HG03025 (cell line): ENCODE measurements at regions not wholly inside any gene's neighbourhood (a gene's known extent, or its start where the extent isn't known, plus 50 kb on each side); places are given as distances from the start of the nearest gene placed in this dataset.
"Not testable (repeated sequence)": the region's sequence is repeated elsewhere in the genome, so short reads cannot be mapped to it uniquely, and the experiment has no call there.

ENCODE experiments used
- ATAC-seq: cut with Tn5 transposase; IDR thresholded peaks from one replicate; pipeline ENCODE4 v1.9.1; 2021; ENCODE audit warnings: mild to moderate bottlenecking, moderate library complexity; ENCODE audit not compliant: unreplicated experiment, low FRiP score

DNA sequence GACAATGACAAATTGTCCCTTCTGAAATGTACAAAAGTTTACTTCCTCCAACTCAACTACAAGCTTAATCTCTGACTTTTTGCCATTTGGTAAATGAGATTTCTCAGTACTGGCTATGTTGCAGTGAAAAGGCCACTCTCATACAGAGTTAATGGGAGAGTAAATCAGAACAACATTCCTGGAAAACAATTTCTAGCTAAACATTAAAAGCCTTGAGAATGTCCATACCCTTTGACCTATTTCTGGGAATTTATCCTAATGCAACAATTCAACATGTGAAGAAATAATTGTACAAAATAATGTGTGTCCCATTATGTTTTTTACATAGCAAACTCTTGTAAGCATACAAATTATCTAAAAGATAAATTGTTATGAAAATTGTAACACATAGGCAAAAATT lies 56.3 kb upstream of the SPEF2 start:
- no peak for ATAC-seq

DNA sequence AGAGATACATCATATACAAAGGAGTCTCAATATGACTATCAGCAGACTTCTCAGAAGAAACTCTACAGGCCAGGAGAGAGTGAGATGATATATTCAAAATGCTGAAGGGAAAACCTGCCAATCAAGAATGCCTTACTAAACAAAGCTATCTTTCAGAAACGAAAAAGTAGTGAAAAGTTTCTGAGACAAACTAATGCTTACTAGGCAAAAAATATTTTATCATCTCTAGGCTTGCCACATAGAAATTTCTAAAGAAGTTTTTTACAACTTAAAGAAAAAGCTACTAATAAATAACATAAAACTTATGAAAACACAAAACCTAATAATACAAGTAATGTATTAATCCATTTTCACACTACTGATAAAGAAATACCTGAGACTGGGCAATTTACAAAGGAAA lies 59.9 kb upstream of the SPEF2 start:
- ATAC-seq, result no peak

DNA sequence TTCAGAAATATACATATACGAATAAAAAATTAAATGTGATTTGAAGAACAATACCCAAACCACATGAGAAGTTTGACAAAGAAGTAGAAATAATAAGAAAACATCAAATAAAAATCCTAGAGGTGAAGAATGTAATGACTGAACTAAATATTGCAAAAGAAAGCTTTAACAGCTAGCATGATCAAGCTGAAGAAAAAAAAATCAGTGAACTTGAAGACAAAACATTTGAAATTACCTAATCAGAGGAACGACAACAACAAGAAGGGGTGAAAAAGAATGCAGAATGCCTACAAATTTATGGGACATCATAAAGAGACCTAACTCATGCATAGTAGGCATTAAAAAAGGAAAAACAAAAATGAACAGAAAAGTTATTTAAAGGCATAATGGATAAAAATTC lies 60.5 kb upstream of the SPEF2 start:
- no peak for ATAC-seq

DNA sequence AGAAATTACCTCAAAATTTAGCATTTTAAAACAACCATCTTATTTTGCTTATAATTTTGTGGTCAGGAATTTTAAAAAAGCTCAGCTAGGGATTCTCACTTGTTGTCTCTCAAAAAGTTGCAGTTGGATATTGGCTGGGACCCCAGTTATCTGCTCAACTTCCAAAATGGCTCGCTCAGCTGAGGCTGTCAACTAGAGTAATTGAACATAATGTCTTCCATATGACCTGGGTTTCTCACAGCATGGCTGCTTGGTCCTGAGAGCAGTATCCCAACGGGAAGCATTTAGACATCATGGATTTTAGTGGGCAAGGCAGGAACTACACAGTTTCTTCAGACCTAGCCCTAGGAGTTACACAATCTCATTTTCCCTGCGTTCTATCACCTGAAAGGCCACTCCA lies 63.6 kb upstream of the SPEF2 start:
- ATAC-seq, result no peak

DNA sequence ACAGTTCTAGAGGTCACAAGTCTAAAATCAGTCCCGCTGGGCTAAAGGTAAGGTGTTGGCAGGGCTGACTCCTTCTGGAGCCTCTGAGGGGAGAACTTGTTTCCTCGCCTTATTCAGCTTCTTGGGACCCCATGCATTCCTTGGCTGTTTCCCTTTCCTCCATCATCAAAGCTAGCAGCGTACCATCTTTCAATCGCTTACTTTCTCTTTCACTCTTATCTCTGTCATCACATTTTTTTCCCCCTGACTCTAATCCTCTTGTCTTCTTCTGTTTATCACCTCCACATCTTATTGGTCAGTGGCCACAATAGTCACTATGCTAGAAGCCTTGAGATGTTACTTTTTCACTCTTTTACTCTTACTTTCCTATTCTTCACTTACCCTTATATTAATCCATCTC lies 72.5 kb upstream of the SPEF2 start:
- ATAC-seq, result no peak

DNA sequence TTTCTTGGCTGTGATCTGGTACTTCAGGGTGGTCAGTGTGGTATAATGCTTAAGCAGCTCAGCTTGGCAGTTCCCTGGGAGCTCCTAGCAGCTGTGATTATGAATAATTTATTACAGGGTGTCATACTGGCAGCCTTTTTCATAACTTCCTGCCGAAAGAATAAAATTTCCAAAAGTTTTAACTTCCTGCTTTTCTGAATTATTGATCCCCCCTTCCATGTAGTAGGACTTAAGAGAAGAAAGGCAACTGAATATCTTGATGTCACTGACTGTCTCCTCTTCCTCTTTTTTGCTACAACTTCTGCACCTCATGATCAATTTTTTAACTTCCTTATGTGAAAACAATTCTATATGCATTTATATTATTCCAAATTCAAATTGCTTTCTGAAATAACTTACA lies 74.3 kb upstream of the SPEF2 start:
- ATAC-seq, result no peak

DNA sequence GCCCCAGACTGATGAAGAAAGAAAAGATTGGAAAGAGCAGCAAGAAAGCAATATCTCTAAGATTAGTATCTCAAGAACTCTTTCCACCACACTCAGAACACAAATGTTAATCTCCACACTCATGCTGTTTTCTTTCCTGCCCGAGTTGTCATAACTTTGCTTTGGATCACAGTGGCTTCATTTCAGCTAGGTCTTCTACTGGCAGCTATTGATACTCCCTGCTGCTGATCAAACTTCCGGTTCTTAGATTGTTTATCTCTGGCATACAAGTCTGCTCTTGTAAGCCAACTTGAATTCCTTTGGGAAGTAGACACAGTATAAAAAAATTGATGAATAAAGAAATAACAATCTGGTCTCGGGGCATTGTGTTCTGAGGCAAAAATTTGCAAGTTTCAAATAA lies 77.7 kb upstream of the SPEF2 start:
- ATAC-seq, result no peak

DNA sequence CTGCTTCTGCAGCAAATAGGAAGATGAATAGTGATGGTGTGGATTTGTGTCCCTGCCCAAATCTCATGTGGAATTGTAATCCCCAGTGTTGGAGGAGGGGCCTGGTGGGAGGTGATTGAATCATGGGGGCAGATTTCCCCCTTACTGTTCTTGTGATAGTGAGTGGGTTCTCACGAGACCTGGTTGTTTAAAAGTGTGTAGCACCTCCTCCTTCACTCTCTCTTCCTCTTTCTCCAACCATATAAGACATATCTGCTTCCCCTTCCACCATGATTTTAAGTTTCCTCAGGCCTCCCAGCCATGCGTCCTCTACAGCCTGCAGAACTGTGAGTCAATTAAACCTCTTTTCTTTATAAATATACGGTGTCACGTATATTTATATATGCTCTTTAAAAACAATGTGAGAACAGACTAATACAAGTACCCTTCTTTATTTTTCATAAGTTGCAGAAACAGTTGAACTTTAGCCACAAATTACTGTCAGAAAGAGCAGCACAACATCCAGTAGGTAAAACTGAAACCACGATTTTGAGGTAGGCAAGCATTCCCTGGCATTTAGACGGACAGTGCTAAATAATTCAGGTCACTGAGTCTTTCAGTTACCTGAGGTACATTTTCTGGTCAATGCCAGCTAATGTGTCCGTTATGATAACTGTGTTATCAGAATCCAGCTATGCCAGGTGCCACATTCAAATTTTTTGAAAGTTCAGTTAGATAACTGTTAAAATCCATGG lies 79.3 kb upstream of the SPEF2 start:
- no peak for ATAC-seq

DNA sequence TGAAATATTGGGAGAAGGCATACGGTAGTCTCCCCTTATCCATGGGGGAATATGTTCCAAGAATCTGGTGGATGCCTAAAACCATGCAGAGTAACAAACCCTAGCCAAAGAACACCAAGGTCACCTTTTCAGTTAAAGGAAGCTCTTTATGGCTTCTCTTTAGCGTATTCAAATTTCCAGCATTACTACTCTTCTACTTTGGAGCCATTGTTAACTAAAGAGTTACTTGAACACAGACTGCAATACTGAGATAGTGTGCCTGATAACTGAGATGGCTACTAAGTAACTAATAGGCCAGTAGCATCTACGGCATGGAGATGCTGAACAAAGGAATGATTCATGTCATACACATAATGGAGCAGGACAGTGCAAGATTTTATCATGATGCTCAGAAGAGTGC lies 84.5 kb upstream of the SPEF2 start:
- no peak for ATAC-seq

DNA sequence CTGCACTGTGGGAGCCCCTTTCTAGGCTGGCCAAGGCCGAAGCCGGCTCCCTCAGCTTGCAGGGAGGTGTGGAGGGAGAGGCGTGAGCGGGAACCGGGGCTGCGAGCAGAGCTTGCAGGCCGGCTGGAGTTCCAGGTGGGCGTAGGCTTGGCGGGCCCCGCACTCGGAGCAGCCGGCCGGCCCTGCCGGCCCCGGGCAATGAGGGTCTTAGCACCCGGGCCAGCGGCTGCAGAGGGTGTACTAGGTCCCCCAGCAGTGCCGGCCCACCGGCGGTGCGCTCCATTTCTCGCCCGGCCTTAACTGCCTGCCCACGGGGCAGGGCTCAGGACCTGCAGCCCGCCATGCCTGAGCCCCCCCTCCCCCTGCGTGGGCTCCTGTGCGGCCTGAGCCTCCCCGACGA lies 86.1 kb upstream of the SPEF2 start:
- not testable (repeated sequence) for ATAC-seq

DNA sequence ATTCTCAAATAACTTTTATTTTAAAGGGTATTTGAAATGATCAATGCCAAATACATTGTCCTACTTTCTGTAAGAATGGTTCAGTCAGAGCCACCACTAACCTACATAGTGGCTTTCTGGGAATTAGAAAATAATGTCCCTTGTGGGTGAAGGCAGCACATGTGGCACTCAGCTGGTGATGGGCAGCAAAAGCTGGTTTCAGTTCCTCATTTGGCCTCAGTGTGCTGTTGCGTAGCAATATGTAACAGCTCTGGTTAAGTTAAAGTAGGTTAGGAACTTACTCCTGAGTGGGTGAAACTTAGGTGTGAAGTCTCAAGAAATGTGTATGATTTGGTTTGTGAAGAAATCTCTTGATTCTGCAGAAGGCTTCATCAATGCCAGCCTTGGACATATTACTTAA lies 99.6 kb upstream of the SPEF2 start:
- peak; percentile 64 for ATAC-seq

DNA sequence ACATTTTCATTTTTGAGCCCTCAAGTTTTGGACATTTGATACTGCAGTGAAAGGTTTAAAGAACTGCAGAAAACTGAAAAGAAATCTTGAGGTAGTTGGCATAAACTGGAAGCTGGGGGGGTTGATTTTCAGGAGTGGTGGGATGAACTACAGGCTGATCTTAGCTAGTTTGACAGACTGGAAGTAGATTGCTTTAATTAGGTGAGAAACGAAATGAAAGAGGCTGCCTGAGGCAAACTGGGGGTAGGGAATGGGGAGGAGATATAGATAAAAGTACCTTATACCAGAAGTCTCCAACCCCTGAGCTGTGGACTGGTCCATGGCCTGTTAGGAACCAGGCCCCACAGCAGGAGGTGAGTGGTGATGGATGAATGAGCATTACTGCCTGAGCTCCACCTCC lies 101.4 kb upstream of the SPEF2 start:
- no peak for ATAC-seq

DNA sequence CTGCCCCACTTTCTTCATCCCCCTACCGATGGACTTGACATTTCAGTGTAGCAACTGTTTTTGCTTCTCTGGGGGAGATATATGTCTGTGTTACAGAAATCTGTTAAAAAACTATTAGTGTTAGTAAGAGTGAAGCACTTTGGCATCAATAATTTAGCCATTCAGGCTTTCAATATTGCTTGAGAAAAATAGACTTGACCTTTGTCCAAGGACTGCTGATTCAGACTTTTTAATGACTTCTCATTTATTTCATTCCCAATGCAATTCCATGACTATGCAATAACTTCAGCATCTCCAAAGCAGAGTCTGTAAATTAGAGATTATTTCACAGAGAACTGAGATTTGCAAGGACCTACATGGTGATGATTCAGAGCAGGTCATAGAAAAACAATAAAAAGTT lies 104.1 kb upstream of the SPEF2 start:
- ATAC-seq, result no peak

DNA sequence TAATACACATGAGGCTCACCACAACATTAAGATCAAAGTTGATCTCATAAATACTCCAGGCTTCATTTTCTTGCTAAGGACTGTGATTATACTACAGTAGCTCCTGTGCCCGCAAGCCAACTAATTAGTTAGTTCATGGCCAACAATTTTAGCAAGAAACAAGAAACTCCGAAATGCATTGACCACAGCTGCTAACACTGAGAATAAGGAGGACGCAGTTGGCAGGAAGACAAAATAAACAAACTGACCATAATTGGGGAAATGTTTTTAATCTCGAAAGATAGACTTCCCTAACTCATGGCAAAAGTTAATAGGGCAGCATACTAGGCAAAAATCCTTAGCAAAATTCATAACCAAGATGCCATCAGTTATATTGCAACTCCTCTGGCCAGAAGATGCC lies 115.5 kb upstream of the SPEF2 start:
- no peak for ATAC-seq

DNA sequence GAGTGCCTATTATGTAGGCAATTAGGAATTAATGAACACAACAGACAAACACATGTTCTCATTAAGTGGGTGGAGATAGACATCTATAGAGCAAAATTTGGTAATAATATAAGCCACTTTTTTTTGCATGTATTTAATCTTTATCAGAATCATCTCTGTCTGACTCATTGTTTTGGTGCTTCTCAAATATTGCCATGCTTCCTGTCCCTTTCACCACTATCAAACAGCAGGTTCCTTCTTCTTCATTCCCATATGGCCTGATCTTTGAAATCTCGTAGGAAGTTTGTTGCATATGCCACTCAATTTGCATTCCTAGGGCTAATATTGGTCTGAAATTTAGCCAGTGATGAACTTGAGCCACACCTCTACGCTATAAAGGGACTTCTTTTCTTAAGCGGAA lies 128.9 kb upstream of the SPEF2 start:
- ATAC-seq, result no peak

DNA sequence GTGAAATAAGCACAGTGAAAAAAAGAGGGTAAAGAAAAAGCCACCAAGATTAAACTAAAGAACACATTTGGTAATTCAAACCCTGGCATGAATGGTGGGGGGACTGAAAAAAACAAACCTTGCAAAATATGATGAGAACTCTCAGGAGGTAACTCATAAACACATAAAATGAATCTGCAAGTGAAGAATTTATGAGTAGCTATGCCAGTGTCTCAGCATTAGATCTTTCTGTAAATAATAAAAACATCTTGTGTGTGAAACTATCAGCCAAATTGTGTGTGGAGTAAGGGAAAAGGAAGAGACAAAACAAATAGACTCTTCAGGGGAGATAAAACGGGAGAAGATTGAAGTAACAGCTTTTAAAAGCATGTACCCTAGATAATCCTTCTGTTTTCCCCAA lies 129.6 kb upstream of the SPEF2 start:
- no peak for ATAC-seq

DNA sequence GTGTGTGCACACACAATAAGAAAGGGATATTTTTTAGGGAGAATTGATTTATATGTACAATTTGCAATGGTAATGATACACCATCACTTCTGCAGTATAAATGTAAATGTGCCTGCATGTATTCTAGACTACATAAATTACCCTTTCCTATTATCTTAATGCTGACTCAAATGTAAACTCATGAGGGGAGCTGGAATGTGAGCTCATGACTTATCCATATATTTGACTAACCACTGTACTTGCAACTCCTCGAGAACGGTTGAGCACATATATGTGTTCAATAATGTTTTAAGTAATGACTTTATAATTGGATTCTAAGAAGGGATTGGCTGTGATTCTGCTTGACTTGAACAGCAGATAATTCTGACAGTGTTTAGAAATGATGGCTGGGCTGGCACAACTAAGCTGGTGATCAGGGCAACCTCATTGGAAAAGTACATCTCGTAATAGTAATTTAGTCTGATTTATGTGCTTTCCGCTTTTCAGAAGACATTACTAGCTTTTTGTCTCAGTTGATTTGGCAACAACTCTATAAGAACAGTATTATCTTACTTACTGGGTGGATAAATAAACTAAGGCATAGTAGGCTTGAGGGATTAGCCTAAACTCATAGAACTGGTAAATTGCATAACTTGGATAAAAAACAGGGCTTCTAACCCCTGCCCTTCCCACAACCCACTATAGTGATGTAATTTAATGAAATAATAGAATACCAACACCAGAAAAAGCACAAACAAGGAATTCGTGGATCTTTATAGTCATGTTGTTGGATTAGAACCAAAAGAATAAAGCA lies 130.2 kb upstream of the SPEF2 start:
- ATAC-seq, result no peak

DNA sequence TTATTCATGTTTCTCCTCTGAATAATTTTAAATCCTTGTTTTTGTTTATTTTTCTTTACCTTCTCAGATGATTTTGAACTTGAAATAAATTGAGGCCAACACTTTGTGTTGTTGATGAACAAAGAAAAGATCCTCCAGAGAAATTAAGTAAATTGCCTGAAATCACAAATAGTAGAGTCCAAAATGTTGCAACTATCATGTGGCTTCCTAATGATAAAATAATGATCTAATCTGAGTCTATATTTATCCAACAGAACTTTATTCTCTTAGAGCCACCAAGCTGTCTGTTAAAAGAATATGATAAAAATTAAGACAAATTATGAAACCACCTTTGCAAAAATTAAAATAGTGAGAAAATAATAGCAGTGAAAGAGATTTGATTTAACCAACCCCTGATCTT lies 132.2 kb upstream of the SPEF2 start:
- ATAC-seq, result no peak

DNA sequence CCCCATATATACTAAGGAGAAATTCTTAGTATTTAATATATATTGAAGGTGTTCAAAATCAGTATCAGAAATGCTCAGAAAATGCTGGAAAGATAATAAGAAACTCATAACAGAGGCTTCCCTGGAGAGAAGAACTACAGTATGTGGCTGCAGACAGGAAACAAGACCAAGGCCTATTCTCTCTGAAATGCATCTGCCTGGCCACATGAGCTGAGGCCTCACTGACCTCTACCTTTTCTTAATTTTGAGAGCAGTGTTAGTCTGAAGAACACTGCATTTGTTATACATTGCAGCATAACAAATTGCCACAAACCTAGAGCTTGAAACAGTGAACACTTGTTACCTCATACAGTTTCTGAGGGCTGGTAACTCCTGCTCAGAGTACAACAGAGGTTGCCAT lies 133.4 kb upstream of the SPEF2 start:
- ATAC-seq, result no peak

DNA sequence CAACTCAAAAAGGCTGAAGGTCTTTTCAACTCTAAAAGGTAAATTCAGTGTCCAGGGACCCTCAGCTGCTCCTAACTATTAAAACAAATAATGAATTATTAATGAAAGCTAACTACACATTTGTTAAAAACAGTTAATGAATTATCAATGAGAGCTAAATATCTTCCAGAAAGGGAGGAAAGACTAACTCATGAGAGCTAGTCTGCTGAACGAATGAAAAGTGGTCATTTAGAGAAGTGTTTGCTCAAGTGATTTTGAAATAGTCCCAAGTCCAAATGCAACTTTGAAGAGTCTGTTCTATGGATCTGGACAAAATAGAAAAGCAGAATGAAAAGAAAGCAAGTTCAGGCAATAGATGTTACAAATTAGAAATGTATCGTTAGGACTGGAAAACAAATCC lies 133.9 kb upstream of the SPEF2 start:
- no peak for ATAC-seq

DNA sequence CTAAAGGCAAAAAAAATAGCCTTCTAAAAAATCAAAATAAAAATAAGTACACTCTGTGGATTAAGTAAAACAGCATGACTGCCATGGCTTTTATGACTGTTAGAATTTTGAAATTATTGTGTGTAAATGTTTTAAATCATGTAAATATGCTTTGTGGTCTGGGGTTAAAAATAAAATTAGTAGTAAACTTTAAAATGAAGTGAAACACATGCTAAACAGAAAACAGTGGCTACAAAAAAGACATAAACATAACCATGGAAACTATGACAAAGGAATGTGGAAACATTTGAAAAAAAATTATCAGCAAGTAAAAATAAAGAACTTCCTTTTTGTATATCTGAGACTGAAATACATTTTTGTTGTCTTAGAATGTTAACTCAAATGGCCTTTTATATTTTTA lies 134.5 kb upstream of the SPEF2 start:
- ATAC-seq, result no peak

DNA sequence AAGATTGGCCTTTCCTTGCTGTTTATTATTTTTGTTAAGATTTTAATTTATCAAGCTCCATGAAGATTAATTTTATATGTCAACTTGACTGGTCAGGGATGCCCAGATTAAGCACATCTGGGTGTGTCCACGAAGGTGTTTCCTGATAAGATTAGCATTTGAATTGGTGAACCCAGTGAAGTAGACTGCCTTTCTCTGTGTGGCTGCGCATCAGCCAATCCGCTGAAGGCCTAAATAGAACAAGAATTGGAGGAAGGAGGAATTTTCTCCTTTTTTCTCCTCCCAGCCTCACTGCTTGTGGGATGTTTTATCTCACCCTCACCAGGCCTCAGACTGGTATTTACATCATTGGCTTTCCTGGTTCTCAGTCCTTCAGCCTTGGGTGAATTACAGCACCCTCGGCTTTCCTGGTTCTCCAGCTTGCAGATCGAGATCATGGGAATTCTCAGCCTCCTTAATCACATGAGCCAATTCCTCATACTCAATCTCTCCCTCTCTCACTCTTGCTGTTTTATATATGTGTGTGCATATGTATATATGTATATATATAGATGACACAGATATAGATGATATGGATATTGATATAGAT lies 135.4 kb upstream of the SPEF2 start:
- ATAC-seq, result no peak
